Activated CD4-positive, alpha-beta T cell treated with anti-CD3 and anti-CD28 coated beads, Interleukin-10, Interleukin-2, amounts not matched to agents 100 ng/mL and 50 ng/mL, durations not matched to agents 16 hours and 8 hours (primary cell): ENCODE measurements at regions not wholly inside any gene's neighbourhood (a gene's known extent, or its start where the extent isn't known, plus 50 kb on each side); places are given as distances from the start of the nearest gene placed in this dataset.

Experiments used
- DNase-seq: peaks from one replicate; pipeline ENCODE4 v3.0.0-alpha.2; 2020

DNA sequence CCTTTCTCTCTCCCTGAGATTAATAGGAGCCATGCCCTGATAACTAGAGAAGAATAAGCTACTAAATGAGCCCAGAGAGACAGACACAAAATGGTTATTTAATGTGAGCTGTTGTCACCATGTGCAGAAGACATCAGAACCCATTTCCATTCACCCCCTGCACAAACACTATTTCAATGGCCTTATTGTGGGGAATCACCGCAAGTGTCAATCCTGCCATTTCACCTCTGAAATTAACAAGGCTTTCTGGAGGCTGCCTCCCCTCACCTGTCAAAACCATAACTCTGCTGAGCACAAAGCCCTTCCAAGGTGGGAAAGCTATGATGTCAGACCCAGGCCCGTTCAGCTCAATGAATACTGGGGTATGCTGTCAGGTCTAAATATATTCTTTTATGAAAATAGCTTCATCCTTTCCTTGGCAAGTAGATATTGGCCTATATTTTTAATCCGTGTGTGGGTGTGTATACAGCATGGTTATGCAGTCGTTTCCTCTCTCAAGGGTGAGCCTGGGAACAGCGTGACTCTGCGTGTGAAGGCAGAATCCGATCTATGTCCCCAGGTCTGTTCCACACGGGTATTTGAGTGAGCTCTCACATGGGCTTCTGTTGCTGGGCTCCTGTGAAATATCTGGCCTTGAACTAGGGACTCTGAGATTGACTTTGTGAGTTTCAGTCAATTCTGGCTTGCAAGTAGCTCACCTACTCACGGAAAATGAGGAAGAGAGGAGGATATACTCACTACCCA is 266.3 kb downstream of the FBXW7 start:
- no peak for DNase-seq

DNA sequence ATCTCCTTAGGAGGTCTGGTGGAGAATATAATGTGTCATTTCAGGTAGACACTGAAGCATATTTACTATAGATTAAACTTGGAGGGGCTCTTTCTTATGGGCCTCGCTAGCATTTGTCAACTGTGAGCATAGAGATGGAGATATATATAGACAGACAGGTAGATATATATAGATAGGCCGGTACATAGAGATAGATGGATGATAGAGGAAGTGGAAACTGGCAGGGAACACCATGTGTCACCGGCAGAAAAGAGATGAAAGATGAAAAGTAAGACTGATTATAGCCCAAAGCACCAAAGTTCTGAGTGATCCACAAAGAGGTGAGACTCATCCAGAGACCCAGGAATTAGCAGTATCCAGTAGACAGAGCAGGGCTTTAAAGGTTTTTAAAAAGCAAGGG is 268.1 kb downstream of the FBXW7 start:
- no peak for DNase-seq

DNA sequence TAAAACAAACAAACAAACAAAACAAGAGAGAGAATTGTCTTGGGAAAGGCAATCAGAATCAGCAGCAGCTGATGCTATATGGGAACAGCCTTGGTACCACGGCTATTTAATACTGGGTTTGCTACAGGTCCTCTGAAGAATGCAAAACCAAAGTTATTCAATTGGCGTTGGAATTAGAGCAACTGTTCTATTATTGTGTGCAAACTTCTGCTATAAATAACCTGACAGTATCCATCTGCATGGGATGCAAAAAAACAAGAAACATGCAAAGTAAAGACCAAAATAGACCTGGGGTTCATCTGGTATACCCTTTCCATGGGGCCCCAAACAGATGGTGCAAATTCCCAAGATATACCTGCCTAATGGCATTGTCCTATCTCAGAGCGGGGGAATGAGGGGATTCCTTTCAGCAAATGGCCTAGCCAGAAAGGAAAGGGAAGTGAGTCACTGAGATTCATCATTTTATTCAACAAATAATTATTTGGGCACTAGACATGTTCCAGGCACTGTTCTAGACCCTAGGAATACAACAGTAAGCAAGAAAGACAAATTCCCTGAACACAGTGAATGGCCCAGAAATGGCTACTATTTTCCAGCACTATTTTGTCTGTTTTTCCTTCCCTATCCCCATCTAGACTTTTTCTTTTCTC is 268.9 kb downstream of the FBXW7 start:
- DNase-seq, result no peak

DNA sequence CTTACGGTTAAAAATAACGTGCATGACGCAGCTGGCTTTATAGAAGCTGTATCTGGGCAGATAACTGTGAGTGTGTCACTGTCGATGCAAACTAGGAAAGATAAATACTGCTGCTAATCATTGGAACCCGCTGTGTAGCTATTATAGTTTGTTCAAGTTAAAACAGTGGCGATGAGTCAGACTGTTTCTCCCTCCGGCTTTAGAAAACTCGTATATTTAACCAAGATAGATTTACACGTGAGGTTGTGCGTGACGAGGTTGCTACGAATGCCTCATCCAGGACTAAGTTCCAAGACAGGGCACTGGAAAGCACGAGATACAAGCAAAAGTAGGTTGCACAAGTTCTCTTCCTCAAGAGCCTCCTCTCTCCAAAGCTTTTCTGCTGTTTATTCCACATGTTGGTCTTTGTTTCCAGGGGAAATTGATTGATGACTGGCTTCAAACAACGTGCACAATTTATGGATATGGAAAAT is 270.7 kb downstream of the FBXW7 start:
- no peak for DNase-seq

DNA sequence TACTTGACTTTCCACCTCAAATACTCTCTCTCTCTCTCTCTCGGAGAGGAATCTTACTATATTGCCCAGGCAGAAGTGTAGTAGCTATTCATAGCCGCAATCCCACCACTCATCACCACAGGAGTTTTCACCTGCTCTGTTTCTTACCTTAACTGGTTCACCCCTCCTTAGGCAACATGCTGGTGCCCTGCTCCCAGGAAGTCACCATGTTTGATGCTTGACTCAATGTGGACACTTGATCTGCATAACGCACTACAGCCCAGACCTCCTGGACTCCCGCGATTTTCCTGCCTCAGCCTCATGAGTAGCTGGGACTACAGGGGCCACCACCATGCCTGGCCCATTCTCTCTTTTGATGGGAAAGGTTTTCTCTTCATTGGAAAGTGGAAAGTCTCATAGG is 271.8 kb downstream of the FBXW7 start:
- DNase-seq, result no peak

DNA sequence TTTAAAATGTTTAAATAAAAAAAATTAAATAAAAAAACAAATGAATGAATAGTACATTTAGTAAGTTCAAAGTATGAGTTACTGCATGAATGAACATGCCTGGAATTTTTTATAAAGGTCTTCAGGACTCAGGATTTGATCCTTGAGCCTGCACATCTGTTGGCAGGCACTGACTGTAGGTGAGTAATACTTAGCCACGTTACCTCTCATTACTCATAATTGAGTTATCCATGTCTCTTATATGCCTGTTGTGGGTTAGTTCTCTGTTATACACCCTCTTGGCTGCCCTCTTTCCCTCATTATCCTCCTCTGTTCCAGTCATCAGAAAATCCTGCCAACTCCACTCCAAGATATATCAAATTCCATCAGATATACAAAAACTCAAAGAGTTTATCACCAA is 276.0 kb downstream of the FBXW7 start:
- no peak for DNase-seq

DNA sequence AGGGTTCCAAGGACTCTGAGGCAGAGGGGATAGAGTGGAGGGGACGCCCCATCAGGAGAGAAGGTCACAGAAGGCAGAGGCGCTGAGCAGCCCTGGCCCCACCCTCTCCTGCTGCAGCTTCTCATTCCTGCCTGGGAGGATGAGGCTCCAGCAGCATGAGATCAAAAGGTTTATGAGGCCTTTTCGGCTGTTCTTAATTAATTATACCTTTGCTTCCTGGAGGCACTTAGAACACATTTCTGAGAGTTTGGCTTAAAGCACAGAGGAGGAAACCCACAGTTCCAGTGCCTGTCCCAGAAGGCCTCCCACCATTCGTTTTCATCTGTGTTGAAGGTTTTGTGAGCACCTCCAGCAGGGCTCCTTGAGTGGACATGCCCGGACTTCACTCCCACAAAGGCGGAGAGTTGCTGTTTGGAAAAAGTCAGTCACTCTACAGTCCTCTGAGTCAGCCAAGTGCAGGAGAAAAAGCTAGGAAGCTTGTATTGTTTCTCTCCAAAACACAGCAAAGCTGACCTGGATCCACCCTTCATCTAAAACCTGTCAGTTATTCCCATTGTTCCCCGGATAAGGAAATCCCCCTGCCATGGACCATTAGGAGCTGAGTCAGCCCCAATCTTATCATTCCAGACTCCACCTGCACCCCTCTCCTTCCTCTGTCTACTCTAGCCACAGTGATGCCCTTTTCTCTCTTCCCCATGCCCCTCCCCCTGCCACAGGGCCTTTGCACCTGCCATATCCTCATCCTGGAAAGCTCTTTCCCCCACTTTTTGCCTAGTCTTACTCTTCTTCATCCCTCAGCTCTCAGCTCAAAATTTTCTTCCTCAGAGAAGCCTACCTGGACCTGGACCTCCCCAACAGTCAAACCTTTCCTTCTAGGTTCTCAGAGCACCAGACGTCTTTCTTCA is 276.8 kb downstream of the FBXW7 start:
- no peak for DNase-seq

DNA sequence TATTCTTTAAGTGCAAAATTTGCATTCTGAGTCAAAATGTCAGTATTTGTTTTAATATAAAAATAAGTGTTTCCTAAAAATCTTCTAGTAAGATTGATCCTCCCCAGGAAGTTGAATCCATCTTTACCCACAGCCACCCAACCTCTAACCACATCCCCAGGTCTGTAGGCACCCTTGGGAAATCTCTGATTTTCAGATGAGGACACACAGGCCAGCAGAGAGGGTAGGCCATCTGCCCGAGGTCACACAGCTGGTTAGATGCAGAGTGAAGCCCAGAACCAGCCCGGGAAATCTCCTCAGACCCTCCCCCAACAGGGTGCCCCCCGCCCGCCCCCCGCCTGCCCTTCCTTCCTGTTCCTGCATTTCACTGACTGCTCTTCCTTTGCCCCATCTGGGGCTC is 277.5 kb downstream of the FBXW7 start:
- DNase-seq, result no peak

DNA sequence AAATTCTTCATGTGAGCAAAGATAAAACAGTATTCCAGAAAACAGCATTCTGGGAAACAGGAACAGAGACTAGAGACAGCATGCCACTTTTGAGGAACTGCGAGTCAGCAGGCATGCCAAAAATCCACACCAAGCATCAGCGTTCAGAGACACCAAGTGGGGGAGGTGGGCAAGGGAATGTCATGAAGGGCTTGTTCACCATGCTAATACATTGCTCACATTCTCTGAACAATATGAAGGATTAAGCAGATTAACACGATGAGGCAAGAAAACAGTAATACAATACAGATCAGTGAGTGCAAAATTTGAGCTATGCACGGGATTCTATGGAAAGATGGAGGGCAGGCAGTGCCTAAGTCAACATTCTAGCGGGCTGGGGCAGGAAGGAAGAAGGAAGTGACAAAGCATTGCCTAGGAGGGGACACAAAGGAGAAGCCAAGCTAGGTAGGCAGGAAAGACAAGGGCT is 278.3 kb downstream of the FBXW7 start:
- DNase-seq, result no peak

DNA sequence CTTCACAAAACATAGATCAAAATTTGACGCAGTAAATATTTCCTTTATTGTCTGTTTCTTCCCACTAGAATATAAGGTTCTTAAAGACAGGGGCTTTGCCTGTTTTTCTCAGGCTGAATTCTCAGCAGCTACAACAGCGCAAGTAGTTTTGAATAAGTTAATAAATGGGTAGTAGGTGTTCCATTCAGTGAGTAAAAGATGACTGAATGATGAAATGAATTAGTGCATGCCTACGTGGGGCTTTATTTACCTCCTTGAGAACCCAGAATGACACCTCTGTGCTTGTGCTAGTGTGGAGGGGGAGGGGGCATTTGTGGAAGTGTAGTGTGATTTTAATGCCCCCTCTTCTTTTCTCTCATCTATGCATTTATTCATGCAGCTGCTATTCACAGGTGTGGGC is 278.9 kb downstream of the FBXW7 start:
- no peak for DNase-seq

DNA sequence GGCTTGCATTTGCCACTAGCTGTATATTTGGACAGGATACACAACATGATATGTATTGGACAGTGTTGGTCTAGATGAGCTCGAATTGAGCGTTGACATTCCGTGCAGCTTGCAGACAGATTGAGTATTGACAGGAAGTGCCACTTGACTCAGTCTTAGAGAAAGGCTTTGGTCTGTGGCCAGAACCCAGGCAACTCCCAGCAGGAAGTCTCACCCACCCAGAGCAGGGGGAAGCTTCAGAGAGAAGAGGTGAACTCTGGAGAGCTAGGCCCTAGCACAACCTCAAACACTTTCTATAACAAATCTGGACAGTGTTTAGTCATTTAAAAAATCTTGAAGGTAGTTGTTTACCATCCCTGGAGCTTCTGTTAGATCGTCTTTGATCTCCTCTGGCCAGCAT is 280.5 kb downstream of the FBXW7 start:
- DNase-seq, result peak; percentile 93

DNA sequence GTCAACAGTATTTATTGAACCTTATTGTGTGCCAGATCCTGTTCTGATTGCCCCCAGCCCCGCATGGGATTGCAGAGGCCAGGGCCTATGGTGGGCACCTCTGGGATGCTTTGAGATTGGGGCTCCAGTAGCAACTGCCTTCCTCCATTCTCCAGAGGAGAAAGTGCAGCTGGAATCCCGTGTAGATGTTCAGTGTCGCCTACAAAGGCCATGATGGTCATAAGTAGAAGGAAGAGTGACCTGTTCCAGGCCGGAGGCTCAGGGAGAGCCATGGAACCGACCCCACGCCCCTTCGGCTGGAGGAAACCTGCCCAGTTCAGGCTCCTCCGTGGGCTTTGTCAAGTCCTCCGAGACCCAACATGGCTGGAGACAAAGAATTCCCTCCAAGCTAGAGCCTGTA is 287.5 kb downstream of the FBXW7 start:
- DNase-seq, result no peak

DNA sequence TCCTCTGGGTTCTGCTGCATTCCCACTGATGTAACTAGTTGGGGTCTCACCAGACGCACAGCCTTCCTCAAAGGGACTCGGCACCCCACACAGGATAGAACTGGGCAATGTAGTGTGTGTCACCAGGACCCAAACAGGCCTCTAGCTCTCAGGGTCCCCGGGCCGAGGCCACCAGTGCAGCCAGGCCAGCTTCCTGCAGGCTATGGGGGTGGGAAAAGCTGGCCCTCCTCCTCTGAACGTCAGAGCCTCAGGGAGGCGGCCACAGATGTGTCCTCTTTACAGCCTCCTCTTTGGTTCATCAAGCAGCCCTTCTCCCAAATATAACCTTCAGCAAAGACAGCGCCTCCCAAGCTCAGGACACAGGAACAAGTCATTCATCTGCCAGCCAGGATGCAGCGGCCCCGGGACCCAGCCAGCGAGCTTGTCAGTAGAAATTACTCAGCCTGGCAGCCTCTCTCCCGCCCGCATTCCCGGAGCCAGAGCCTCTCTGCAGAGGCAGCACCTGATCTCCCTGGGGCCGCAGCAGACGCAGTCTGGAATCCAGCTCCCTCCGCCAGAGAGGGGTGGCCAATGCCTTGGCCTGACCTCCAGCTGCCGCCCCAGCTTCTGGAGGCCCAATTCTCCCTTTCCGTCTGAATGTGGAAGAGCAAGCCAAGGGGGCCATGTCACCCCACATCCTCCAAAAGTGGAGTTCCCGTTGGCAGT is 288.5 kb downstream of the FBXW7 start:
- DNase-seq, result no peak

DNA sequence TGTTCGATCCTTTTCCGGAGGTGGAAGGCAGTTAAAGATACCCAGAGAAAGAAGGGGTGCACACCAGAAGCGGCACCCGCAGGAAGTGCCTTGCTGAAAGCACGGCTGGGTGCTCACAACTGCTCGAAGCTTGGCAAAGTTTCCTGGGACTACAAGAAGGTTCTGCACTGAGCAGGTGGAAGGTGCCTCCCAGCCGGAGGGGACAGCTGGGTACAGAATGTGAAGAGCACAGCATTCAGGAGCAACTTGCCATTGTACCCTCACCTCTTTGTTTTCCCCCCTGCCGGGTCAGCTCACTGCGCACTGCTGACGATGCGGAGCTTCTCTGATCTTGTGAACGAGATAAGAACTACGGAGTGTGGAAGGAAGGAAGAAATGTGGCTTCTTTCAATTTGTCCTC is 289.2 kb downstream of the FBXW7 start:
- no peak for DNase-seq

DNA sequence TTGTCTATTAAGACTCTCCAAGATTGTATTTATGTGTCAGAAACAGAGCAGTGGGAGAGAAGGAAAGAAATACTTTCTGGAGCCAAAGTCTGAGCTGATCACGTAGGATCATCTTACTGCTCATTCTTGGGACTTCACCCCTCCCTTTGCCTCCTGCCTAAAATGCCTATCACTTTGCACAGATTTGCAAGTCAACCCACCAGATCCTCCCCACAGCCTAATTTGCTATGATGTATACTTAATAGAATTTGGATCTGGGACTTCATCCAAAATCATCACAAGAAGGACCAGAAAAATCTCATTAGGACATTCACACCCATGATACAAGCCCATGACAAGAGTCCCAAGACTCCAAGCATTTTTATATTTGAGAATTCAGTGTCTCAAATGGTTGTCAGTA is 290.2 kb downstream of the FBXW7 start:
- DNase-seq, result no peak

DNA sequence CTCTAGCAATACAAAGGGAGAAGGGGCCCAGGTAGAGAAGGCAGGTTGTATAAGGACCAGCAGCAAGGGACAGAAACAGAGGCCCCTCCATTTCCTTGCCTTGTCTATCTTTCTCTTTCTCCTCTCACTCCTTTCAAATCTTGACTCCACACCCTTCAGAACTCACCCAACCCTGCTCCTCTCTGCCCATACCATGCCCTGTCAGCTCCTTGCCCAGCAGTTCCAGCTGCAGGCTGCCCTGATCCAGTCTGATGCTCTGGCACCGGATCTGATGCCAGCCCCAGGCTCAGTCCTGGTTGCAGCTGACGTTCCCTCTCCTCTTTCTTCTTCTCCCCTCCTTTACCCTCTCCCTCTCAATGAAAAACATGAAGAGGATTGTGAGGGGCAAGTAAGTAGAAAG is 291.2 kb downstream of the FBXW7 start:
- DNase-seq, result no peak

DNA sequence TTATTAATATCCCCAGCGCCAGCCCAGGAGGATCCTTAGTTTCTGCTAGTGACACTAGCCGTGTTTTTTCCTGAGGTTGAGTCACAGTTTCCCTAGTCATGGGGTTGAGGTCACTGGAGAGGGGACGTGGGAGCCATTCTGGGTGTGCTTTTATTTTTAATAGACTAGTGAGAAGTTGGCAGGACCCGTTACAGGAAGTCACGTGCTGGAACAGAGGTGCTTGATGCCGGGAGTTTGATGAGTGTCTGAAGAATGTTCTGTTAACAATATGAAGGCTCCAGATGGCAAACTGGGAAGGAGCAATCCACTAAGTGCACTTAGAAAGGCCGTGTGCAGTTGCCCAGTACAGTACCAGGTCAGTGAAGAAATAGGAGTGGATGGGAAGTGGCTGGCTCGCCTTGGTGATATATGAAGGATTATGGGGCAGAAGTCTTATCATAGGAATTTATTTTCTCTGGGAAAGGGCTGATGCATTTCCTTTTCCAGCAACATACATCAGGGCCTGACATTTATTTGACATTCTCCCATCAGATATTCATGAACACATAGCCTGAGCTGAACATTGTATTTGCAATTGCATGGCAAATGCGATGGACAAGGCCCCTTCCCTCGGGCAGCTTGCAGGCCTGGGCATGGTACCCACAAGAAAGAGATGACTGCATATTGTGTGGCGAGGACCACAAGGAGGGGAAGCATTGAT is 291.8 kb downstream of the FBXW7 start:
- no peak for DNase-seq

DNA sequence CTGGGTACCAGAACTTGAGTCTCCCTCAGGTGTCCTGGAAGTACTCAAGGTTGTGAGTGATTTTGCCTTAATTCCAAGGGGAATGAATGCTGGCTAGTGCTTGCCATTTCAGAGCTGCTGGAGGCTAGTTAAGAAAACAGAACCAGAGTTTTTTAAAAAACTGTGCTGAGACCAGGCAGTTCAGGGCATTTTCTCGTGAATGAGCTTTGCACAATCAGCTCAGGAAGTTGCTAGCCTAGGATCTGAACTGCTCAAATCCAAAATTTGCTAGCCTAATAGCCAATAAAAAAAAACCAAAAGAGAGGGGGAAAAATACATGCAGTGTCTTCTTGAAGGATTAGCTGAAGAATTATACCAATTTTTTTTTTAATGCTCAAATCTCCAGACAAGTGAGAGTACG is 292.7 kb downstream of the FBXW7 start:
- DNase-seq, result no peak

DNA sequence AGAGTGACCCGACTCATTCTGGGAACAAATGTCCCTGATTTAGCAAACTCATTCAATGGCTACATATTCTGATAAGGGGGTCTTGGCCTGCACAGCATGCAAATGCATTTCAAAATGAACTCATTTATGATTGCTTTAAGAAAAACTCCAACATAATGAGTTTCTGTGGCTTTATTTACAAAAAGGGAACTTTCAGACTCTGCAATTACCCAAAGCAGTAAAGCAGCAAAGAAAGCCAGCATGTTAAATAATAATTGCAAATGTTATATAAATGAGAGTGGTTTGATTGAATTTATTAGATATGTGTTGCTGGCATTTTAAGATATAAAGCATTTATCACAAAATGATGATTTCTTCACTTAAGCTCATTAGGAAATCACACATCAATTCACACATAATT is 295.7 kb downstream of the FBXW7 start:
- no peak for DNase-seq

DNA sequence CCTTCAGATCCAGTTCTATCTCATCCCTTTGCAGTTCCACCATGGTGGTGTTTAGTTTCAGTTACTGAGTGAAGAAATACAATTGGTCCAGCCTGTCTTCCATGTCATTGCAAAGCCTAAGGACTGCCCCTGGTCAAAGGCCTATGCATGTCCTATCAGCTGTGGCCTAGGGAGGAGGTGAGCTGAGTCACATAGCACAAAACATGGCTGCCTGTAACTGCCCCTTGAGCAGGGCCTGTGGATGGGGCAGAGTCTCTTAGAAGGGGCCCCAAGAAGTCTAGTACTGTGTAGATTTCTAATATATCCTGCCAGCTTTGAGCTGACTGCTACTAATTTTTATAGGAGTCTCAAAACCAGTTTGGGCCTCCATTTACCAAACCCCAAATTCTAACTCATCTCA is 296.7 kb downstream of the FBXW7 start:
- DNase-seq, result no peak

DNA sequence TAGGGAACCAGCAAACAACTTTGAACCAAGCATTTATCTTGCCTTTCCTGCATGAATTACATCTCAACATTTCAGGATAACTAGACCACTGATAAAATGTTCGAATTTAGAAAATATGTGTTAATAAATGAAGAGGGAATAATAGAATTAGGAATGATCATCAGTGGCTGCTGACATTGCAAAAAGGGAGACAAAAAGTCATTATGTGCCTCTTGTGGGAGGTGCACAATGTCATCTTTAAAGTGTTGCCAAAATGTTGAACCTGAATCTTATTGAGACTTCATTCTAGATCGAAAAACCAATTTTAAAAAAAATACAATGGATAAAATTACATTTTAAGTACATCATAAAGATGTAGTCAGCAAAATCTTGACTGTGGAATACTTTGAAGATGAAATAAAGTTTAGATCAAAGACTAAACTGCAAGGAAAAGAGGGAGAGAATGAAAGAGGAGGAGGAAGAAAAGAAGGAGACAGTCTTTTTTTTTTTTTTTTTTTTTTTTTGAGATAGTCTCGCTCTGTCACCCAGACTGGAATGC is 299.3 kb downstream of the FBXW7 start:
- no peak for DNase-seq

DNA sequence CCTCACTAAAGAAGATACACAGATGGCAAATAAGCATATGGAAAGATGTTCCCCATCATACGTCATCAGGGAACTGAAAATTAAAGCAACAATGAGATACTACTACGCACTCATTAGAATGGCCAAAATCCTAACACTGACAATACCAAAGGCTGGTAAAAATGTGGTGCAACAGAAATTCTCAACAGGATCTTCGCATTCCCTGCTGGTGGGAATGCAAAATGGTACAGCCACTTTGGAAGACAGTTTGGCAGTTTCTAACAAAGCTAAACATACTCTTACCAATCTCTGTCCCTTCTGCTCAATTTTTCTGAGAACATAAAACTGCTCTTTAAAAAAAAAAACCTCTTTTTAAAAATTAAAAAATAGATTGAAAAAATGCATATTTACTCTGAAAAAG is 300.2 kb downstream of the FBXW7 start:
- DNase-seq, result no peak
